ENCODE measurements at regions not wholly inside any gene's neighbourhood (a gene's known extent, or its start where the extent isn't known, plus 50 kb on each side); places are given as distances from the start of the nearest gene placed in this dataset.

DNA sequence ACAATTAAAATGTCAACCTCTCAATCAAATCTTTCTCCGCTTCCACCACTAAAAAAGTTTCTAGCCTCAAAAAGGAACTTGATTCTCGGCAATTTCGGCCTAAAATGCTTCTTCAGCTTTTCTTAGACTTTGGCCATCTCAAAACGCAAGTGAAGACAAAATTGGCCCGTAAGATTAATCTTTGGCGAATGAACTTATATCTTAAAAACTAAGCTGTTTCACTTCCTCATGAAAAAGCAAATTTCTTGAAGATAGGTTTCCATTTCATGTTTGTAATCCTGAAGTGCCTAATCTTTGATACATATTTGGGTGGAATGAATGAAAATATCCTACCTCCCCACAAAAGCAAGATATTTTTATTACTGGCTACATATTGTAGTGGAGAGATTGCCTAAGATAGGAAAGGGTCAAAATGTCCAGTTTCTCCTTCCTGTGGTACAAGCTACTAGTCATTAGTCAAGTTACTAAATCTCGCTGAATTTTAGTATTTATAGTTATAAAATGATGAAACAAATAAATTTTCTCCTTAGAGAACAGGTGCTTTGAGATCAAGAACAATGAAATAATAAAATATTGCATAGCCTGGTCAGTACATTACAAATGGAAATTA is 85.4 kb upstream of the ZEB2 start:
- H3K27ac ChIP-seq (ENCODE audit: insufficient read depth in 1 of 2, low read depth in 1 of 2, low read length in 2 of 2, poor library complexity in 1 of 2, severe bottlenecking in 2 of 2): no peak overlapping the region
- H3K4me3 ChIP-seq (ENCODE audit: control insufficient read depth in 1 of 7, extremely low read depth in 1 of 7, insufficient read depth in 4 of 7, low read depth in 2 of 7, low read length in 6 of 7): no peak overlapping the region
- DNase-seq: no peak
- no peaks in the 10 kb centered on the region for H3K9me3 ChIP-seq (ENCODE audit: control extremely low read depth in 1 of 5, control insufficient read depth in 4 of 5, insufficient read depth in 2 of 5, low read depth in 1 of 5, low read length in 4 of 5)
- POLR2A ChIA-PET: no interaction called here
- no peaks in the 10 kb centered on the region for H3K27me3 ChIP-seq (replicated peaks in 2 of 5; ENCODE audit: control insufficient read depth in 4 of 5, insufficient read depth in 5 of 5, low read length in 4 of 5)
- CTCF ChIA-PET: interaction anchor here (1.7 kb wide), 1 partner anchor 14 kb away, joined by 4 read pairs; no protein-coding TSS in a partner anchor
- 100% methylated on average over 3 of the region's 7 CpGs for WGBS (ENCODE audit: insufficient coverage)
- H3K36me3 ChIP-seq (ENCODE audit: control insufficient read depth in 4 of 4, insufficient read depth in 4 of 4, low read length in 3 of 4): no peaks in the 10 kb centered on the region
- peaks cover 0 to 20% (median 4%) of the 10 kb centered on the region in 4 experiments for H3K4me1 ChIP-seq (ENCODE audit: control extremely low read depth in 1 of 4, control insufficient read depth in 4 of 4, insufficient read depth in 4 of 4, low read length in 3 of 4)

GRCh38 chr2:144603334-144603733 is 83.4 kb upstream of the ZEB2 start:
- no peaks in the 10 kb centered on the region for H3K27me3 ChIP-seq (replicated peaks in 2 of 5; ENCODE audit: control insufficient read depth in 4 of 5, insufficient read depth in 5 of 5, low read length in 4 of 5)
- H3K9me3 ChIP-seq (ENCODE audit: control extremely low read depth in 1 of 5, control insufficient read depth in 4 of 5, insufficient read depth in 2 of 5, low read depth in 1 of 5, low read length in 4 of 5): peaks cover 0 to 3% (median 0%) of the 10 kb centered on the region in 5 experiments
- ChIA-PET POLR2A (no interaction called here), CTCF (no interaction called here)
- H3K4me3 ChIP-seq (ENCODE audit: control insufficient read depth in 1 of 7, extremely low read depth in 1 of 7, insufficient read depth in 4 of 7, low read depth in 2 of 7, low read length in 6 of 7): no peak overlapping the region
- peaks cover 0 to 18% (median 4%) of the 10 kb centered on the region in 4 experiments for H3K4me1 ChIP-seq (ENCODE audit: control extremely low read depth in 1 of 4, control insufficient read depth in 4 of 4, insufficient read depth in 4 of 4, low read length in 3 of 4)
- no peak overlapping the region for H3K27ac ChIP-seq (ENCODE audit: insufficient read depth in 1 of 2, low read depth in 1 of 2, low read length in 2 of 2, poor library complexity in 1 of 2, severe bottlenecking in 2 of 2)
- H3K36me3 ChIP-seq (ENCODE audit: control insufficient read depth in 4 of 4, insufficient read depth in 4 of 4, low read length in 3 of 4): no peaks in the 10 kb centered on the region
- WGBS (ENCODE audit: insufficient coverage): no CpG with 5 or more reads among the region's 2 CpGs
- DNase-seq: no peak

GRCh38 chr2:144598906-144599305 is 79.0 kb upstream of the ZEB2 start:
- Histone ChIP-seq H3K27ac (ENCODE audit: insufficient read depth in 1 of 2, low read depth in 1 of 2, low read length in 2 of 2, poor library complexity in 1 of 2, severe bottlenecking in 2 of 2) (no peak overlapping the region), H3K27me3 (replicated peaks in 2 of 5; ENCODE audit: control insufficient read depth in 4 of 5, insufficient read depth in 5 of 5, low read length in 4 of 5) (no peaks in the 10 kb centered on the region), H3K4me3 (ENCODE audit: control insufficient read depth in 1 of 7, extremely low read depth in 1 of 7, insufficient read depth in 4 of 7, low read depth in 2 of 7, low read length in 6 of 7) (no peak overlapping the region), H3K4me1 (ENCODE audit: control extremely low read depth in 1 of 4, control insufficient read depth in 4 of 4, insufficient read depth in 4 of 4, low read length in 3 of 4) (peaks cover 12 to 25% (median 21%) of the 10 kb centered on the region in 4 experiments), H3K9me3 (ENCODE audit: control extremely low read depth in 1 of 5, control insufficient read depth in 4 of 5, insufficient read depth in 2 of 5, low read depth in 1 of 5, low read length in 4 of 5) (peaks cover 0 to 6% (median 0%) of the 10 kb centered on the region in 5 experiments), H3K36me3 (ENCODE audit: control insufficient read depth in 4 of 4, insufficient read depth in 4 of 4, low read length in 3 of 4) (no peaks in the 10 kb centered on the region)
- WGBS (ENCODE audit: insufficient coverage): 67% methylated on average over 3 of the region's 5 CpGs
- no peak for DNase-seq
- CTCF ChIA-PET: no interaction called here
- POLR2A ChIA-PET: no interaction called here

- H3K27ac ChIP-seq (ENCODE audit: insufficient read depth in 1 of 2, low read depth in 1 of 2, low read length in 2 of 2, poor library complexity in 1 of 2, severe bottlenecking in 2 of 2): no peak overlapping the region
- POLR2A ChIA-PET: interaction anchor here (1.0 kb wide), 1 partner anchor 37 kb away, joined by 3 read pairs; no protein-coding TSS in a partner anchor
- WGBS (ENCODE audit: insufficient coverage): 100% methylated on average over 2 of the region's 6 CpGs
Observed at GRCh38 chr2:144597894-144598593, 78.1 kb upstream of the ZEB2 start.

GRCh38 chr2:144597388-144597787 is 77.5 kb upstream of the ZEB2 start:
- peaks cover 12 to 28% (median 23%) of the 10 kb centered on the region in 4 experiments for H3K4me1 ChIP-seq (ENCODE audit: control extremely low read depth in 1 of 4, control insufficient read depth in 4 of 4, insufficient read depth in 4 of 4, low read length in 3 of 4)
- peaks cover 0 to 6% (median 0%) of the 10 kb centered on the region in 5 experiments for H3K9me3 ChIP-seq (ENCODE audit: control extremely low read depth in 1 of 5, control insufficient read depth in 4 of 5, insufficient read depth in 2 of 5, low read depth in 1 of 5, low read length in 4 of 5)
- no peak overlapping the region for H3K27ac ChIP-seq (ENCODE audit: insufficient read depth in 1 of 2, low read depth in 1 of 2, low read length in 2 of 2, poor library complexity in 1 of 2, severe bottlenecking in 2 of 2)
- 50% methylated on average over 2 of the region's 4 CpGs for WGBS (ENCODE audit: insufficient coverage)
- CTCF ChIA-PET: no interaction called here
- POLR2A ChIA-PET: interaction anchor here (1.0 kb wide), 1 partner anchor 36 kb away, joined by 3 read pairs; no protein-coding TSS in a partner anchor
- H3K27me3 ChIP-seq (replicated peaks in 2 of 5; ENCODE audit: control insufficient read depth in 4 of 5, insufficient read depth in 5 of 5, low read length in 4 of 5): no peaks in the 10 kb centered on the region
- H3K36me3 ChIP-seq (ENCODE audit: control insufficient read depth in 4 of 4, insufficient read depth in 4 of 4, low read length in 3 of 4): no peaks in the 10 kb centered on the region
- no peak overlapping the region for H3K4me3 ChIP-seq (ENCODE audit: control insufficient read depth in 1 of 7, extremely low read depth in 1 of 7, insufficient read depth in 4 of 7, low read depth in 2 of 7, low read length in 6 of 7)
- no peak for DNase-seq

More at GRCh38 chr2:144597894-144598593, 78.1 kb upstream of the ZEB2 start:
- peaks cover 0 to 6% (median 0%) of the 10 kb centered on the region in 5 experiments for H3K9me3 ChIP-seq (ENCODE audit: control extremely low read depth in 1 of 5, control insufficient read depth in 4 of 5, insufficient read depth in 2 of 5, low read depth in 1 of 5, low read length in 4 of 5)
- CTCF ChIA-PET: no interaction called here
- H3K36me3 ChIP-seq (ENCODE audit: control insufficient read depth in 4 of 4, insufficient read depth in 4 of 4, low read length in 3 of 4): no peaks in the 10 kb centered on the region
- H3K4me1 ChIP-seq (ENCODE audit: control extremely low read depth in 1 of 4, control insufficient read depth in 4 of 4, insufficient read depth in 4 of 4, low read length in 3 of 4): peaks cover 12 to 25% (median 21%) of the 10 kb centered on the region in 4 experiments
- H3K4me3 ChIP-seq (ENCODE audit: control insufficient read depth in 1 of 7, extremely low read depth in 1 of 7, insufficient read depth in 4 of 7, low read depth in 2 of 7, low read length in 6 of 7): no peak overlapping the region
- no peaks in the 10 kb centered on the region for H3K27me3 ChIP-seq (replicated peaks in 2 of 5; ENCODE audit: control insufficient read depth in 4 of 5, insufficient read depth in 5 of 5, low read length in 4 of 5)
- no peak for DNase-seq

DNA sequence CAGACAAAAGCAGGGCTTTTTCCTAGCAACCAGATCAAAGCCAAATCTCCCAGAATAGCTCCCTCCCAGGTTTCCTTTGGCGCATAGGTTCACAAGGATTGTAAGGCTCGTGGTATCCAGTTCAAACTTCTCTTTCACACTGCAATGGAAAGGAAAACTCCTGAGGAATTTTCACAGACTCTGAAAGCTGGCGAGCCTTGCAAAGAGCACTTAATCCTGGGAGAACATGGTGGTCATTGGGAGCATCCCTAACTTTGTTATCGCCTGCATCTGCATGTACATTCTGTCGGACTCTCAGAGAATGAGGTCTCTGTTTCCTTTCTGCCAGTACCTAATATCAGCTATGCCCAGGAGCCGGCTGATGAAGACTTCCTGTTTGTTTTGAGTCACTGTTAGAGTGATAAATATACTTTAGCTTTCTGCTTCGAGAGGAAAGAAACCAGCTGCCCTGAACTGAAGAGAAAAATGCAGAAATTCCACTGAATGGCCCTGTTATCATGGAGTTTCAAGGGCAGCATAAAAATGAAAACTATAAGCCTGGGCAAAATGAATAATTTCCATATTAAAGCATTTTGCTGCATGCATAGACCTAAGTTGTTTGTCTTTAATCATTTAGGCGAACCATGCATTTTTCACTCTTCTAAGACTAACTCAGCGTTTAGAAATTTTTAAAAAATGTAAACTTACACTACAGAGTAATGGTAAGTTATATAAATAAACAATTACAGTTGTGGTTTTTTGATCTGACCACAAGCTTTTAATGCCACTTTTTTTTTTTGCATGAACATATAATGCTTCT is 76.4 kb upstream of the ZEB2 start:
- Histone ChIP-seq H3K4me1 (ENCODE audit: control extremely low read depth in 1 of 4, control insufficient read depth in 4 of 4, insufficient read depth in 4 of 4, low read length in 3 of 4) (peaks cover 12 to 28% (median 23%) of the 10 kb centered on the region in 4 experiments), H3K27ac (ENCODE audit: insufficient read depth in 1 of 2, low read depth in 1 of 2, low read length in 2 of 2, poor library complexity in 1 of 2, severe bottlenecking in 2 of 2) (peak overlapping the region; percentile 12 to 59), H3K4me3 (ENCODE audit: control insufficient read depth in 1 of 7, extremely low read depth in 1 of 7, insufficient read depth in 4 of 7, low read depth in 2 of 7, low read length in 6 of 7) (peak overlapping the region in 4 of 7 experiments; percentile 1 to 40 (median 30)), H3K9me3 (ENCODE audit: control extremely low read depth in 1 of 5, control insufficient read depth in 4 of 5, insufficient read depth in 2 of 5, low read depth in 1 of 5, low read length in 4 of 5) (peaks cover 0 to 6% (median 0%) of the 10 kb centered on the region in 5 experiments), H3K36me3 (ENCODE audit: control insufficient read depth in 4 of 4, insufficient read depth in 4 of 4, low read length in 3 of 4) (no peaks in the 10 kb centered on the region), H3K27me3 (replicated peaks in 2 of 5; ENCODE audit: control insufficient read depth in 4 of 5, insufficient read depth in 5 of 5, low read length in 4 of 5) (no peaks in the 10 kb centered on the region)
- peak; percentile 50 to 86 (median 77) for DNase-seq
- WGBS (ENCODE audit: insufficient coverage): 34% methylated on average over 5 of the region's 9 CpGs
- ChIA-PET CTCF (interaction anchor here (0.6 to 1.4 kb wide), 5 partner anchors 10 to 119 kb away, joined by 3 to 6 read pairs (median 3); partner anchors contain the start of gene ZEB2), POLR2A (no interaction called here)

Data from common myeloid progenitor, CD34-positive (primary cell).